ENCODE measurements at regions not wholly inside any gene's neighbourhood (a gene's known extent, or its start where the extent isn't known, plus 50 kb on each side); places are given as distances from the start of the nearest gene placed in this dataset.
"Not testable (repeated sequence)": the region's sequence is repeated elsewhere in the genome, so short reads cannot be mapped to it uniquely, and the experiment has no call there.

DNA sequence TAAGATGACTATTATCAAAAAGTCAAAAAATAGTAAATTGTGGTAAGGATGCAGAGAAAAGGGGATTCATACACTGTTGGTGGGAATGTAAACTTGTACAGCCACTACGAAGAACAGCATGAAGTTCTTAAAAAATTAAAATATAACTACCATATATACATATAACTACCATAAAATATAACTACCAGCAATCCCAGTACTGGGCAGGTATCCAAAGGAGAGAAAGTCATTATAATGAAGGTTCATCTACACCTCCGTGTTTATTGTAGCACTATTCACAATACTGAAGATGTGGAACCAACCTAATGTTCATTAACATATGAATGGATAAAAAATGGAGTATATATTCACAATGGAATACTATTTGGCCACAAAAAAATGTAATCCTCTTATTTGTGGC is 360.9 kb upstream of the CT83 start:
- DNase-seq (ENCODE audit: low read depth in 1 of 2, low spot score in 2 of 2): no peak
- Histone ChIP-seq H3K4me1 (replicated peaks) (no peaks in the 10 kb centered on the region), H3K36me3 (no peaks in the 10 kb centered on the region)

DNA sequence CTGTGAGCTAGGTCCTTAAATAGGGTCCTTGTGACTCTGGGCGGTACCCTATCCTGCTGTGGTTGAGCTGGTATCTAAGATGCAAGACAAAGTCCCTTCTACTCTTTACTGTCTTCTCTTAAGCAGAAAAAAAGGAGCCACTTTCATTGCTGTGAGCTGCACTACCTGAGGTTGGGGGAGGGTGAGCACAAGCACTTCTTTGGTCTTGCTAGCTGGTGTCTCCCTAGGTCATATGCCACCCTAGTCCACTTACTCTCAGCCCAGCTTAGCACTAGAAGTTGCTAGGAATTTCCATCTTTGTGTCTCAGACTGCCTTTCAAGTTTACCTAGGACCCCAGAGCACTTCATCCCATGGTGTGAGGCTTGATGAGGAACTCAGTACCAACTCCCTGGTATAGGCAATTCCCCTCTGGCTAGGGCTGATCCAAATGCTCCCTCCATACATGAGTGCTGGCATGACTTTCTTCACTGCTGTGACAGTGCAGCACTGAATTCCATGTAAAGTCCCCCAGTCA is 343.6 kb upstream of the CT83 start:
- H3K27ac ChIP-seq: no peak overlapping the region
- no peaks in the 10 kb centered on the region for H3K4me1 ChIP-seq (replicated peaks)
- no peaks in the 10 kb centered on the region for H3K27me3 ChIP-seq (replicated peaks)
- DNase-seq (ENCODE audit: low read depth in 1 of 2, low spot score in 2 of 2): no peak
- H3K9me3 ChIP-seq (replicated peaks): no peaks in the 10 kb centered on the region
- no peaks in the 10 kb centered on the region for H3K36me3 ChIP-seq
- H3K4me3 ChIP-seq: no peak overlapping the region

More for the DNA sequence above, 360.9 kb upstream of the CT83 start:
- H3K27me3 ChIP-seq (replicated peaks): no peaks in the 10 kb centered on the region
- no peak overlapping the region for H3K27ac ChIP-seq
- no peak overlapping the region for H3K4me3 ChIP-seq
- H3K9me3 ChIP-seq (replicated peaks): no peaks in the 10 kb centered on the region

DNA sequence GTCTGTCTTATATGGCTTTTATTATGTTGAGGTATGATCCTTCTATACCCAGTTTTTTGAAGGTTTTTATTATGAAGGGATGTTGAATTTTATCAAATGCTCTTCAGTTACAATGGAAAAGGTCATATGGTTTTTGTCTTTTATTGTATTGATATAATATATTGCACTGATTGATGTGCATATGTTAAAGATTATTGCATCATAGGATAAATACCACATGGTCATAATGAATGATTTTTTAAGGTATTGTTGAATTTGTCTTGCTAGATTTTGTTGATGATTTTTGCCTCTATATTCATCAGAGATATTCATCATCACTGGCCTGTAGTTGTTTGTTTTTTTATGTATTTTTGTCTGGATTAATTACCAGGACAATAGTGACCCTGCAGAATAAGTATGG is 339.2 kb upstream of the CT83 start:
- no peaks in the 10 kb centered on the region for H3K4me1 ChIP-seq (replicated peaks)
- no peak for DNase-seq (ENCODE audit: low read depth in 1 of 2, low spot score in 2 of 2)
- no peaks in the 10 kb centered on the region for H3K9me3 ChIP-seq (replicated peaks)
- no peak overlapping the region for H3K27ac ChIP-seq
- no peak overlapping the region for H3K4me3 ChIP-seq
- H3K36me3 ChIP-seq: no peaks in the 10 kb centered on the region
- no peaks in the 10 kb centered on the region for H3K27me3 ChIP-seq (replicated peaks)

DNA sequence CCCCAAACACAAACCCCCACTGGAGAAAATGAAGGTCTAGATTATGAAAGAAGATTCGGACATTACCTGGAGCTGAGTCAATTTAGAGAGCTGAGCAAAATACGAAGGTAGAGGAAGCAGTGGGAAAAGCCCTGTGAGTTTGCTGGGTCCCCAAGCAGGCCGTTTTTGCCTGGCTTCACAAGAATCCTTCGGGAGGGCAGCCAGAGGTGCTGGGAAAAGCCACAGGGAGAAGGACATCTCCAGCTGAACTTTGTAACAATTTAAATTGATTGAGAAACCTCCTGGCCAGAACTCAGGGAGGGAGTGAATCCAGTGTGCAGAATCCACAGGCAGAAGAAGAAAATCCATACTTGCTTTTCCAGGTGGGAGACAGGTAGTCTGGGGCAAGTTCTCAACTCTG is 319.1 kb upstream of the CT83 start:
- H3K4me3 ChIP-seq: no peak overlapping the region
- no peaks in the 10 kb centered on the region for H3K9me3 ChIP-seq (replicated peaks)
- H3K27me3 ChIP-seq (replicated peaks): no peaks in the 10 kb centered on the region
- H3K27ac ChIP-seq: no peak overlapping the region
- no peak for DNase-seq (ENCODE audit: low read depth in 1 of 2, low spot score in 2 of 2)
- H3K4me1 ChIP-seq (replicated peaks): no peaks in the 10 kb centered on the region
- no peaks in the 10 kb centered on the region for H3K36me3 ChIP-seq

DNA sequence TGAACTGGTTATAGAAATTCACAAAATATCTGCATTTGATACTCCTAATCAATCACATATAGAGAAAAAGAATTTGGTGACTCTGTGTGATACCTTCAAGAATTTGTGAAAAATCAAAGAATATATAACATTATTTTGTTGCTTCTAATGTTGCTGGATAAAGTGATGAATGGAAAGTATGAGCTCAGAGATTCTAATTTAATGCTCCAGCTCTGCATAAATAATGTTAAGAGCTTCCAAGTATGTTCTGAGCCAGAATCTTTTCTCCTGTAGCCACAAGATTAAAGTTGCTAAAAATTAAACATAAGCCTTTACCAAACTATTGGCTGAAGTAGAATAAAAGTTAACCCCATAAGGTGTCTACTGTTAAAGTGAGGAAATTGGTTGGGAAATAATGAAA is 294.7 kb upstream of the CT83 start:
- Histone ChIP-seq H3K27me3 (replicated peaks) (no peaks in the 10 kb centered on the region), H3K9me3 (replicated peaks) (no peaks in the 10 kb centered on the region)
- no peak for DNase-seq (ENCODE audit: low read depth in 1 of 2, low spot score in 2 of 2)

DNA sequence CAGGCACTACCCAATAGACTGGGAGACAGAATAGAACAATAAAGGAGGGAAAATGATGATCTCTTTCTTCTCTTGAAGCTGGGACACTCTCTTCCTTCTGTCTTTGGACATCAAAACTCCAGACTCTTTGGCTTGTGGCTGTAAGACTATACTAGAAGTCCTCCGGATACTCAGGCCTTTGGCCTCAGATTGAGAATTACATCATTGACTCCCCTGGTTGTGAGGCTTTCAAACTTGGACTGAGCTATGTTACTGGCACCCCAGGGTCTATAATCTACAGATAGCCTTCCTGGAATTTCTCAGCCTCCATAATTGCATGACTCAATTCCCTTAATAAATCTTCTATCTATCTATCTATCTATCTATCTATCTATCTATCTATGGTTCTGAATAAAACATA is 294.2 kb upstream of the CT83 start:
- Histone ChIP-seq H3K36me3 (no peaks in the 10 kb centered on the region), H3K27ac (no peak overlapping the region), H3K4me1 (replicated peaks) (no peaks in the 10 kb centered on the region), H3K4me3 (no peak overlapping the region), H3K9me3 (replicated peaks) (no peaks in the 10 kb centered on the region), H3K27me3 (replicated peaks) (no peaks in the 10 kb centered on the region)
- DNase-seq (ENCODE audit: low read depth in 1 of 2, low spot score in 2 of 2): no peak

More for the DNA sequence above, 294.7 kb upstream of the CT83 start:
- Histone ChIP-seq H3K27ac (no peak overlapping the region), H3K4me3 (no peak overlapping the region), H3K4me1 (replicated peaks) (no peaks in the 10 kb centered on the region), H3K36me3 (no peaks in the 10 kb centered on the region)

DNA sequence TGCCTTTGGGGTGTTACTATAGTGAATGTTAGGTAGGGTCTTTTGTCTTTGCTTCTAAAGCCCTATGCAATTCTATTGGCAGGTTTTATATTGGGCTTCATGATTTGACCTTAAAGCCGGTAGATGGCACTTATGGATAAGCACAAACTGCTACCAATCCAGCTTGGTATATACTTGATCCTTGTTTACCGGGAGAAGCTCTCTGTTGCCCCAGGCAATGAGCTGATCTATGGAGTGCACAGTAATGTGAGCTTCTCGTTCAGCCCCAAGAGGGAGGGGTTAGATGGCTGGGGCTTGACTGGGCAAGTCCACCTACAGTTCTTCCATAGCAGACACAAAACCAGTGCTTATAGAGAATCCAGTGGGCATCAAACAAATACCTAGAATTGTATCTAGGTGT is 287.2 kb upstream of the CT83 start:
- H3K9me3 ChIP-seq (replicated peaks): no peaks in the 10 kb centered on the region
- H3K27ac ChIP-seq: no peak overlapping the region
- H3K4me3 ChIP-seq: no peak overlapping the region
- H3K27me3 ChIP-seq (replicated peaks): no peaks in the 10 kb centered on the region
- DNase-seq (ENCODE audit: low read depth in 1 of 2, low spot score in 2 of 2): no peak
- H3K36me3 ChIP-seq: no peaks in the 10 kb centered on the region
- H3K4me1 ChIP-seq (replicated peaks): no peaks in the 10 kb centered on the region

DNA sequence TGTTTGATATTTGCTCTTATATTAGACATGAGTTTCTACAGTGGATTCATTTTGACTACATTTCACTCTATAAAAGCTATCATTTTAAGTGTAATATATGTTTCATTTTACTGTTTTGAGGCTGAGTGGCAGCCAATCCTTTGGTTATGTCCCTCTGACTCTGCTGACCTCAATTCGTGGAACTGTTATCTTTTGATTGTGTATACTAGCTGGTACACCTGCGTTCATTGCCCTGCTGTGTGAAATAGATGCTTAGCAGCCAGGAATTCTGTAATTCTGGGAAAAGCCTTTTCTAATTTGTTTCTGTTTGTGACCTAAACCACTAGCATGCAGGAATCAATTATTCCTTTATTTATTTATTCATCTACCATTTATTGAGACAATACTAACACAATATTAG is 269.4 kb upstream of the CT83 start:
- Histone ChIP-seq H3K4me1 (replicated peaks) (no peaks in the 10 kb centered on the region), H3K4me3 (no peak overlapping the region), H3K9me3 (replicated peaks) (no peaks in the 10 kb centered on the region), H3K36me3 (no peaks in the 10 kb centered on the region), H3K27ac (no peak overlapping the region), H3K27me3 (replicated peaks) (no peaks in the 10 kb centered on the region)
- DNase-seq (ENCODE audit: low read depth in 1 of 2, low spot score in 2 of 2): no peak

DNA sequence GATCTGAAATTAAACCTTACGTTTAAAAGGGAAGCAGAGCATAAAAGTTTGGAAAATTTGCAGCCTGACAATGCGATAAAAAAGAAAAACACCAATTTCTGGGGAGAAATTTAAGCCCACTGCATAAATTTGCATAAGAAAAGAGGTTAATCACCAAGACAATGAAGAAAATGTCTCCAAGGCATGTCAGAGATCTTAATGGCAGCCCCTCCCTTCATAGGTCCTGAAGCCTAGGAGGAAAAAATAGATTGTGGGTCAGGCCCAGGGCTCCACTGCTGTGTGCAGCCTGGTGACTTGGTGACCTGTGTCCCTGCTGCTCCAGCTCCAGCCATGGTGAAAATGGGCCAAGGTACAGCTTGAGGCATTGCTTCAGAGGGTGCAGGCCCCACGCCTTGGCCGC is 264.0 kb upstream of the CT83 start:
- Histone ChIP-seq H3K4me1 (replicated peaks) (no peaks in the 10 kb centered on the region), H3K9me3 (replicated peaks) (no peaks in the 10 kb centered on the region), H3K27ac (no peak overlapping the region), H3K36me3 (no peaks in the 10 kb centered on the region), H3K4me3 (no peak overlapping the region), H3K27me3 (replicated peaks) (no peaks in the 10 kb centered on the region)
- no peak for DNase-seq (ENCODE audit: low read depth in 1 of 2, low spot score in 2 of 2)

DNA sequence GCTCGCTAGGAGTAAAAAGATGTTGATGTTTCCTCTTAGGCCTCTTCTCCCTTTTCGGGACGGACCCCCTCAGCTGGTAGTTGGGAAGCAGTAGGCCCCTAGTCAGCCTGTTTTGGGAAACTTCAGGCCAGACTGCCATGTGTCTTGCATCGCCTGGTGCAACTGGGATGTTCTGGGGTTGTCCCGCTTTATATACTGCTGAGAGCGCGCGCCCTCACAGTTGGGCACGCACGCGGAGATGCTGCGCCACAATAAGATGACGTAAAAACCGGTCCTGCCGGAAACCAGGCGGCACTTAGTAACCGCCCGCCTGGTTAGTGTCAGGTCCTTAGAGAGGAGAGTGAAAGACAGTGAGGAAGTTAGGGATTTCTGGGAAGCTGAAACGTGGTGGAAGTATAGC is 231.3 kb upstream of the CT83 start:
- no peaks in the 10 kb centered on the region for H3K4me1 ChIP-seq (replicated peaks)
- DNase-seq (ENCODE audit: low read depth in 1 of 2, low spot score in 2 of 2): no peak
- no peak overlapping the region for H3K27ac ChIP-seq
- no peaks in the 10 kb centered on the region for H3K9me3 ChIP-seq (replicated peaks)
- no peaks in the 10 kb centered on the region for H3K36me3 ChIP-seq
- no peaks in the 10 kb centered on the region for H3K27me3 ChIP-seq (replicated peaks)
- H3K4me3 ChIP-seq: no peak overlapping the region

DNA sequence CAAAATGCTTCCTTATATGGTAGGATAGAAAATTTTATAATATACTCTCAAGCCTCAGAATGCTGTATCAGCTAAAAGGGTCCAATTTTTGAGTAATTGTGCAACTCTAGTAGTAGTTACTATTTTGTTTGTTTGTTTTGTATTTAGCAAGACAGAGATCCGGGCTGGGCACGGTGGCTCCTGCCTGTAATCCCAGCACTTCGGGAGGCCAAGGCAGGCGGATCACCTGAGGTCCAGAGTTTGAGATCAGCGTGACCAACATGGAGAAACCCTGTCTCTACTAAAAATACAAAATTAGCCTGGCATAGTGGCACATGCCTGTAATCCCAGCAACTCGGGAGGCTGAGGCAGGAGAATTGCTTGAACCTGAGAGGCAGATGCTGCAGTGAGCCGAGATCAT is 216.8 kb upstream of the CT83 start:
- not testable (repeated sequence) for H3K27ac ChIP-seq; H3K4me3 ChIP-seq; H3K27me3 ChIP-seq (replicated peaks); DNase-seq (ENCODE audit: low read depth in 1 of 2, low spot score in 2 of 2); H3K9me3 ChIP-seq (replicated peaks); H3K36me3 ChIP-seq; H3K4me1 ChIP-seq (replicated peaks)

DNA sequence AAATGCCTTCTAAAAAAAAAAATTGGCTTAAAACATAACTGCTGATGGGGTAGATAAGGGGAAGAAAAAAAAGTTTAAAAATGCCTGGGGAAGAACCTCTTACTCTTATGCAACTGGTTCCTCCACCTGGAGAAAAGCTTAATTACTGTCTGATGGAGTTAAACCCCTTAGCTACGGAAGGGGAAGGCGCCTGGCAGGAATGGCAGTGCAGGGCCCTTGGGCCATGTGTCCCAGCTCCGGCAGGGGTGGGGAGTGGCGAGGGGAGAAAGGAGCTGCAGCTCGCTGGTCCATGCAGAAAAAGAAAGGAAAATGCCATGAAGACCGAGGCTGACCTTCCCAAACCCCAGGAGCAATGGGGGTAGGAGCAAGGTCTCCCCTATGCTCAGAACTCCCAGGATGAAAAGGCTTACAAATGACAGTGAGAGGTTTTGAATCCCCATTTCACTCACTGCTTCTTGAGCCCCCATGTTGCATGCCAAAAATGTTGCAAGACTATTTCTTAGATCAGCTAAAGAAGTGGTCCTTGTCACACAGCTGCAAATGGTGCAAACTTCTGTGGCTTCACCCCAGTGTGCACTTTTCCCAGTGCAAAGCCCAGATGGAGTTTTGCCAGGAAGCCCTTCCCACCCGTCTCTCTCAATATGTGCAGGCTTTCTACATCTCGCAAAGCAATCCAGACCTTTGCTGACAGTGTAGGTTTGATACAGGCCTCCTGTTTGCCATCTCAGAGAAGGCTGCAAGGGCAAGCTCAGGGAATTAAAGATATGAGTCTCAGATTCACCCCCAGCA is 204.8 kb upstream of the CT83 start:
- H3K27me3 ChIP-seq (replicated peaks): no peaks in the 10 kb centered on the region
- DNase-seq (ENCODE audit: low read depth in 1 of 2, low spot score in 2 of 2): no peak
- no peaks in the 10 kb centered on the region for H3K36me3 ChIP-seq
- H3K9me3 ChIP-seq (replicated peaks): no peaks in the 10 kb centered on the region
- H3K4me1 ChIP-seq (replicated peaks): no peaks in the 10 kb centered on the region
- H3K27ac ChIP-seq: no peak overlapping the region
- no peak overlapping the region for H3K4me3 ChIP-seq

DNA sequence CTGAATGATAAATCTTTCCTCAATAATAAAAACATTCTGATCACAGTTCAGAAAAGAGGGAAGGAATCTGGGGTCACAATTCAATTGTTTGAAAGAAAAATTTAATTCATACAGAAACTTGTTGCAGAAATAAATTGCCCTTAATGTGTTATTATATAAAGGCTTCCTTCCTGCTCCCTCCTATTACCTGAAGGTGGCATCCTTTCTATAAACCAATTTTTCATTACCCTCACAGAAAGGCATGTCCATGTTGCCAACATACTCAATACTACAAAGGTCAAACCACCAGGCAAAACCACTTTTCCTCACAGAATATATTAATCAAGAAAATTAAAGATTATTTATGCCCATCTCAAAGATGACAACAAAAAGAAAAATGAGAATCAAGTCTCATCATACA is 194.3 kb upstream of the CT83 start:
- H3K4me3 ChIP-seq: no peak overlapping the region
- DNase-seq (ENCODE audit: low read depth in 1 of 2, low spot score in 2 of 2): no peak
- no peaks in the 10 kb centered on the region for H3K27me3 ChIP-seq (replicated peaks)
- no peaks in the 10 kb centered on the region for H3K9me3 ChIP-seq (replicated peaks)
- no peaks in the 10 kb centered on the region for H3K36me3 ChIP-seq
- H3K4me1 ChIP-seq (replicated peaks): no peaks in the 10 kb centered on the region
- H3K27ac ChIP-seq: no peak overlapping the region

DNA sequence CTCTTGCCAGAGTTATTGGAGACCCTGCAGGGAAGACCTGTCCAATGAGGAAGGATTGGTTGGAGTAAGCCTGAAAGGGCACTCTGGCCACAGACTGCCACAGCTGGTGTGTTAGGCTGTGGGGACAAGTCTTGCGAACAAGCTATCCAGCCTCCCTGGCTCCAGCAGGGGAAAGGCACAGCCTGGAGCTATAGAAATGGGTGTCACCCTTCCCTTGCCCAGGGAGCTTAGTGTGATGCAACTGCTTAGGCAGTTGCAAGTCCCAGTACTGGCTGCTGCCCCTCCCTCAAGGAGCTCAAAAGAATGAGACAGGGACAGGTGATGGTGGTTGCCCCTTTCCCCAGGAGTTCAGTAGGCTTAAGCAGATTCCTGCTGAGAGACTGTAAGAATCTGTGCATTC is 165.7 kb upstream of the CT83 start:
- no peaks in the 10 kb centered on the region for H3K4me1 ChIP-seq (replicated peaks)
- H3K27me3 ChIP-seq (replicated peaks): no peaks in the 10 kb centered on the region
- DNase-seq (ENCODE audit: low read depth in 1 of 2, low spot score in 2 of 2): no peak
- H3K27ac ChIP-seq: no peak overlapping the region
- H3K36me3 ChIP-seq: no peaks in the 10 kb centered on the region
- no peaks in the 10 kb centered on the region for H3K9me3 ChIP-seq (replicated peaks)
- H3K4me3 ChIP-seq: no peak overlapping the region

DNA sequence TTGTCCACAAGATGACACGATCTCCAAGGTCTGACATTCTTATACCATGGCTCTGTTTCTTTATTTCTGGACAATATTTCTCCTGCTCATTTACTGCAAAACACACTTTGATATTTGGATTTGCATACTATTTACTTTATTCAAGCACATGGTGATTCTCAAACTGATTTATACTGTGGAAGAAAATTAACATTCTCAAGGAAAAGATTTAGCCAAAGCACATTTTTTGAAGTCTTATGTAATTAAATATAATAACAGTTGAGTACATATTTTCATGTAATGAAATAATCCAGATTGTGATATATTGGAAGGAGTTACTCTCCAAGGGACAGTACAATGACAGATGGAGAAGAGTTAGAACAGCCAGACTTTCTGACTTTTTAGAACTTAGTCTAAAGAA is 155.8 kb upstream of the CT83 start:
- Histone ChIP-seq H3K4me1 (replicated peaks) (no peaks in the 10 kb centered on the region), H3K27me3 (replicated peaks) (no peaks in the 10 kb centered on the region), H3K36me3 (no peaks in the 10 kb centered on the region), H3K9me3 (replicated peaks) (no peaks in the 10 kb centered on the region), H3K4me3 (no peak overlapping the region), H3K27ac (no peak overlapping the region)
- no peak for DNase-seq (ENCODE audit: low read depth in 1 of 2, low spot score in 2 of 2)
